D721Med (cell line): ENCODE measurements at regions not wholly inside any gene's neighbourhood (a gene's known extent, or its start where the extent isn't known, plus 50 kb on each side); places are given as distances from the start of the nearest gene placed in this dataset.

Source experiments
- DNase-seq: peaks from one replicate; pipeline ENCODE4 v3.0.0; 2011; ENCODE audit warnings: low spot score; ENCODE audit not compliant: insufficient read length
- FAIRE-seq: peaks from 2 replicates; lab custom pipeline; 2011; peaks lifted over from hg19 to GRCh38; lab: Jason Lieb, UNC
- CTCF ChIP-seq: IDR thresholded peaks from 2 replicates; pipeline ENCODE4 v1.5.1; 2012; ENCODE audit warnings: mild to moderate bottlenecking, control low read depth; ENCODE audit not compliant: insufficient read depth; ENCODE audit errors: missing control alignments

- DNase-seq (no peak), FAIRE-seq (no peak)
- TF ChIP-seq CTCF: no peak
These were observed 186.2 kb downstream of the PLK2 start for GRCh38 chr5:58273711-58274110.

GRCh38 chr5:58268268-58268667 lies 191.6 kb downstream of the PLK2 start:
- no peak for TF ChIP-seq CTCF
- FAIRE-seq: no peak
- DNase-seq: no peak

- no peak for DNase-seq
These were observed 193.5 kb downstream of the PLK2 start for GRCh38 chr5:58266402-58266801.

GRCh38 chr5:58265246-58265930 lies 194.5 kb downstream of the PLK2 start:
- no peak for FAIRE-seq
- no peak for TF ChIP-seq CTCF
- DNase-seq: no peak

More at GRCh38 chr5:58266402-58266801, 193.5 kb downstream of the PLK2 start:
- FAIRE-seq: no peak
- no peak for TF ChIP-seq CTCF

GRCh38 chr5:58264276-58264675 lies 195.6 kb downstream of the PLK2 start:
- no peak for TF ChIP-seq CTCF
- DNase-seq: no peak
- FAIRE-seq: no peak

- TF ChIP-seq CTCF: no peak
- FAIRE-seq (no peak), DNase-seq (no peak)
These were observed 196.6 kb downstream of the PLK2 start for GRCh38 chr5:58263296-58263695.

GRCh38 chr5:58262226-58262625 lies 197.7 kb downstream of the PLK2 start:
- FAIRE-seq (no peak), DNase-seq (no peak)
- no peak for TF ChIP-seq CTCF
